K562 (cell line): ENCODE measurements at regions not wholly inside any gene's neighbourhood (a gene's known extent, or its start where the extent isn't known, plus 50 kb on each side); places are given as distances from the start of the nearest gene placed in this dataset.

Experiments used
- ATAC-seq: fragments of 200-7000 bp; cut with Tn5 transposase; 3 replicates; pipeline ENCODE4 v1.9.1; 2020; ENCODE audit warnings: moderate library complexity
- BruUV-seq: library from RNA; stranded (reverse); fragments of 400-500 nt; replicated peaks from 2 replicates; lab custom pipeline; 2021; lab: Mats Ljungman, UMichigan
- CTCF ChIA-PET: fragments of 300-600 bp; formaldehyde crosslinking; extraction: SDS; loops from one replicate; lab custom pipeline; 2021; ENCODE audit warnings: low intra/inter-chr PET ratio; lab: Yijun Ruan, JAX
- POLR2A ChIA-PET: fragments of 300-600, 350-650 bp; sonication (Branson Sonifier 250); formaldehyde crosslinking; extraction: SDS; loops from one replicate; lab custom pipeline; 2021; ENCODE audit warnings: antibody characterized with exemption, inconsistent platforms; lab: Yijun Ruan, JAX
- DNase-seq, 4 experiments: peaks; one replicate each; pipeline versions ENCODE4 v3.0.0 to v3.0.0-alpha.2; 2011 to 2018; ENCODE audit warnings: low spot score in 3 of 4, mixed read lengths in 3 of 4; ENCODE audit errors: extremely low read depth in 1 of 4
- FAIRE-seq: peaks from 2 replicates; lab custom pipeline; 2011; peaks lifted over from hg19 to GRCh38; lab: Jason Lieb, UNC
- H2AFZ ChIP-seq: 2 replicates; pipeline ENCODE4 v1.6.0; 2011; ENCODE audit warnings: low read depth, low read length, control low read depth, inconsistent platforms
- H3K27ac ChIP-seq: fragments of 200-600 bp; 3 replicates; pipeline ENCODE4 v1.8.0; 2011; ENCODE audit warnings: low read depth, mild to moderate bottlenecking, control low read depth, inconsistent platforms, low read length, moderate library complexity, mixed read lengths; ENCODE audit errors: extremely low read depth
- H3K27me3 ChIP-seq, 2 experiments: fragments of 300-600 bp in 1 of 2; 2 replicates in 1 of 2; 3 replicates in 1 of 2; pipeline versions ENCODE4 v1.6.0 to v1.8.0; 2011; ENCODE audit warnings: inconsistent platforms in 2 of 2, low read length in 2 of 2, mild to moderate bottlenecking in 1 of 2, mixed read lengths in 1 of 2, moderate library complexity in 1 of 2; ENCODE audit not compliant: control insufficient read depth in 2 of 2, insufficient read depth in 2 of 2
- H3K36me3 ChIP-seq: fragments of 300-600 bp; 3 replicates; pipeline ENCODE4 v1.8.0; 2011; ENCODE audit warnings: mild to moderate bottlenecking, low read length, inconsistent platforms; ENCODE audit not compliant: control insufficient read depth, insufficient read depth
- H3K4me1 ChIP-seq, 2 experiments: fragments of 200-600 bp in 1 of 2; replicated peaks in 1 of 2; 2 replicates in 1 of 2; 3 replicates in 1 of 2; pipeline versions ENCODE4 v1.5.1 to v1.8.0; 2011; ENCODE audit warnings: inconsistent platforms in 2 of 2, low read length in 2 of 2, mild to moderate bottlenecking in 1 of 2, mixed read lengths in 1 of 2, moderate library complexity in 1 of 2; ENCODE audit not compliant: control insufficient read depth in 2 of 2, insufficient read depth in 2 of 2
- H3K4me2 ChIP-seq: 2 replicates; pipeline ENCODE4 v1.6.1; 2011; ENCODE audit warnings: low read length, control low read depth, inconsistent platforms, mixed read lengths; ENCODE audit not compliant: insufficient read depth
- H3K4me3 ChIP-seq: fragments of 200-600 bp; sonication (generic), shearing (Covaris generic); 2 replicates; pipeline ENCODE4 v1.5.1; 2016; ENCODE audit warnings: control low read depth, inconsistent platforms
- H3K79me2 ChIP-seq: fragments of 200-600 bp; 3 replicates; pipeline ENCODE4 v1.8.0; 2011; ENCODE audit warnings: low read length, inconsistent platforms; ENCODE audit not compliant: control insufficient read depth, insufficient read depth
- H3K9ac ChIP-seq, 2 experiments: 2 replicates each; pipeline versions ENCODE4 v1.6.0 to v1.6.1; 2011; ENCODE audit warnings: low read depth in 2 of 2, low read length in 2 of 2, control low read depth in 1 of 2, inconsistent platforms in 1 of 2, mild to moderate bottlenecking in 1 of 2, mixed read lengths in 1 of 2; ENCODE audit not compliant: insufficient read depth in 1 of 2
- H3K9me1 ChIP-seq: one replicate; pipeline ENCODE4 v1.6.0; 2011; ENCODE audit warnings: inconsistent platforms, mild to moderate bottlenecking, low read length, moderate library complexity; ENCODE audit not compliant: control insufficient read depth, insufficient read depth
- H3K9me3 ChIP-seq: replicated peaks from 2 replicates; pipeline ENCODE4 v1.5.1; 2011; ENCODE audit warnings: low read depth, low read length, inconsistent platforms; ENCODE audit not compliant: control insufficient read depth, insufficient read depth
- H4K20me1 ChIP-seq: replicated peaks from 2 replicates; pipeline ENCODE4 v1.6.1; 2011; ENCODE audit warnings: low read length, inconsistent platforms, mixed read lengths; ENCODE audit not compliant: control insufficient read depth, insufficient read depth
- BMI1 ChIP-seq: fragments of 150-350 bp; IDR thresholded peaks from 2 replicates; pipeline ENCODE4 v1.6.1; 2014; ENCODE audit warnings: low read length
- BRD9 ChIP-seq: fragments of 450-650 bp; IDR thresholded peaks from 2 replicates; pipeline ENCODE4 v1.6.1; 2018; ENCODE audit warnings: low read depth; ENCODE audit not compliant: partially characterized antibody
- C11orf30 ChIP-seq: fragments of 450-650 bp; IDR thresholded peaks from 2 replicates; pipeline ENCODE4 v1.6.1; 2016; ENCODE audit warnings: low read depth, mild to moderate bottlenecking
- CHCHD3 ChIP-seq: fragments of 250-450 bp; sonication (Bioruptor Pico); IDR thresholded peaks from 2 replicates; pipeline ENCODE4 v2.1.2; 2022; ENCODE audit warnings: mild to moderate bottlenecking
- EP400 ChIP-seq: fragments of 450-650 bp; IDR thresholded peaks from 2 replicates; pipeline ENCODE4 v1.6.1; 2017; ENCODE audit warnings: antibody characterized with exemption, mild to moderate bottlenecking, moderate library complexity
- FIP1L1 ChIP-seq: fragments of 200-400 bp; formaldehyde crosslinking; IDR thresholded peaks from 2 replicates; pipeline ENCODE4 v1.6.1; 2018; ENCODE audit warnings: mild to moderate bottlenecking, low read depth, low read length; ENCODE audit not compliant: poor library complexity, severe bottlenecking
- ILF3 ChIP-seq: fragments of 450-650 bp; IDR thresholded peaks from 2 replicates; pipeline ENCODE4 v1.6.1; 2018; ENCODE audit warnings: antibody characterized with exemption, mild to moderate bottlenecking, moderate library complexity, borderline replicate concordance
- KDM2B ChIP-seq: fragments of 250-450 bp; sonication (Bioruptor Pico); IDR thresholded peaks from 2 replicates; pipeline ENCODE4 v1.8.0; 2021; ENCODE audit warnings: mild to moderate bottlenecking, moderate library complexity
- MAZ ChIP-seq, 2 experiments: fragments of 450-650 bp in 1 of 2; sonication (generic) in 1 of 2; formaldehyde crosslinking; IDR thresholded peaks in 1 of 2; conservative IDR thresholded peaks in 1 of 2; 2 replicates each; pipeline versions ENCODE4 v1.4.0 to v1.5.0; 2020; ENCODE audit warnings: mild to moderate bottlenecking in 1 of 2, missing genetic modification reagents in 1 of 2
- MED1 ChIP-seq: sonication (generic); formaldehyde crosslinking; IDR thresholded peaks from 2 replicates; pipeline ENCODE4 v1.8.1; 2023; ENCODE audit warnings: missing genetic modification reagents, borderline replicate concordance
- NCOA2 ChIP-seq, 2 experiments: fragments of 450-650 bp; IDR thresholded peaks; 2 replicates each; pipeline ENCODE4 v1.6.1; 2018; ENCODE audit warnings: mild to moderate bottlenecking in 2 of 2, moderate library complexity in 1 of 2; ENCODE audit not compliant: partially characterized antibody in 2 of 2
- NCOR1 ChIP-seq: fragments of 450-650 bp; IDR thresholded peaks from 2 replicates; pipeline ENCODE4 v1.6.1; 2016; ENCODE audit warnings: mild to moderate bottlenecking, moderate library complexity
- PHB2 ChIP-seq: fragments of 450-650 bp; IDR thresholded peaks from 2 replicates; pipeline ENCODE4 v1.6.1; 2017; ENCODE audit warnings: low read depth
- ZNF134 ChIP-seq: fragments of 250-450 bp; sonication (Bioruptor Pico); conservative IDR thresholded peaks from 2 replicates; pipeline ENCODE4 v1.4.0; 2020
- ZNF699 ChIP-seq: fragments of 250-450 bp; sonication (Bioruptor Pico); IDR thresholded peaks from 2 replicates; pipeline ENCODE4 v1.8.0; 2021; ENCODE audit warnings: mild to moderate bottlenecking, moderate library complexity; ENCODE audit not compliant: insufficient replicate concordance
- ZNF785 ChIP-seq: fragments of 250-450 bp; sonication (Bioruptor Pico); IDR thresholded peaks from 2 replicates; pipeline ENCODE4 v1.4.0; 2020; ENCODE audit warnings: mild to moderate bottlenecking
- WGBS: fragments of 100-300 bp; shearing (Covaris generic); methylation state at CpG from one replicate; pipeline ENCODE4 v1.1.6; 2016; ENCODE audit warnings: low coverage, mixed read lengths; ENCODE audit not compliant: insufficient coverage; ENCODE audit errors: missing lambda C conversion rate; 5-methylcytosine and 5-hydroxymethylcytosine counted together
- in situ Hi-C: fragments of 300-500 bp; cut with MboI; formaldehyde crosslinking; loops from 4 replicates; pipeline ENCODE4 v1.15.0; 2018; ENCODE audit warnings: inconsistent platforms, mixed read lengths
- intact Hi-C: fragments of 100-400 bp; cut with micrococcal nuclease; formaldehyde crosslinking; loops from 2 replicates; pipeline ENCODE4 v1.14.2; 2022
- TF ChIP-seq, protein P1 (sequence below): sonication (generic); formaldehyde crosslinking; IDR thresholded peaks from 2 replicates; pipeline ENCODE4 v1.8.0; 2022; ENCODE audit warnings: missing genetic modification reagents, mild to moderate bottlenecking, borderline replicate concordance
- TF ChIP-seq, protein P2 (sequence below): IDR thresholded peaks from 3 replicates; pipeline ENCODE4 v1.6.1; 2011; ENCODE audit warnings: borderline replicate concordance, mild to moderate bottlenecking; ENCODE audit not compliant: insufficient read length, insufficient read depth

DNA sequence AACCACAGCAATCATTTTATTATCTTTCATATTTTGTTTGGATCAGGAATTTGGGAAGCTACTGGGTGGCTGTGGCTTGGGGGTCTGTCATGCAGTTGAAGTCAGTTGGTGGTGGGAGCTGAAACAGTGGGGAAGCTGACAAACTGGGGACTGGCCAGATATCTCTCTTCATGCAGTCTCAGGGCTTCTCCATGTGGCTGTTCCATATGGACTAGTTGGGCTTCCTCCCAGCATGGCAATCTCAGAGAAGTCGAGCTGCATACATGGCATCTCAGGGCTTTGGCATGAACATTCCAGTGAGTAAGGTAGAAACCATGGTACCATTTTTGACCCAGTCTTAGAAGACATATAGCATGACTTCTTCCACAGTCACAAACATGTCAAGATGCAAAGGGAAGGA, 274.8 kb downstream of the ENC1 start:
- Histone ChIP-seq H3K9me1 (no peaks in the 10 kb centered on the region), H3K9ac (no peak overlapping the region), H3K36me3 (no peaks in the 10 kb centered on the region), H2AFZ (no peak overlapping the region), H3K79me2 (no peaks in the 10 kb centered on the region), H3K4me2 (no peak overlapping the region), H3K27me3 (peaks cover 0 to 5% of the 10 kb centered on the region in 2 experiments; a peak in 2 of 5 replicates), H3K9me3 (no peaks in the 10 kb centered on the region), H4K20me1 (0 out of 2 replicates have a peak, but pooled peaks cover 2% of the 10 kb centered on the region), H3K4me1 (no peaks in the 10 kb centered on the region; a peak in 1 of 5 replicates), H3K27ac (no peak overlapping the region), H3K4me3 (no peak overlapping the region)
- DNase-seq (no peak), ATAC-seq (no peak), FAIRE-seq (no peak)
- in situ Hi-C loops (no loop called here), intact Hi-C loops (no loop called here)
- 8% methylated on average over 1 of the region's 1 CpG for WGBS
- no TSS peak for BruUV-seq
- ChIA-PET POLR2A (interaction anchor here (0.7 kb wide), 1 partner anchor 37 kb away, joined by 3 read pairs; no protein-coding TSS in a partner anchor), CTCF (no interaction called here)
- TF ChIP-seq MAZ (CRISPR knock-in tag; conservative IDR thresholded peaks at IDR 0.05 in 1 of 2, IDR thresholded peaks at IDR 0.05 in 1 of 2): no peak
- no peak for TF ChIP-seq CHCHD3 (CRISPR knock-in tag)
- no peak for TF ChIP-seq ZNF699 (CRISPR knock-in tag)
- no peak for TF ChIP-seq ILF3
- TF ChIP-seq BRD9: no peak
- TF ChIP-seq MED1: no peak
- TF ChIP-seq PHB2: no peak
- TF ChIP-seq NCOA2 (IDR thresholded peaks at IDR 0.05; ENCODE audit: partially characterized antibody in 2 of 2): no peak
- no peak for TF ChIP-seq BMI1
- no peak for TF ChIP-seq KDM2B (CRISPR knock-in tag)
- TF ChIP-seq, protein P1, sequence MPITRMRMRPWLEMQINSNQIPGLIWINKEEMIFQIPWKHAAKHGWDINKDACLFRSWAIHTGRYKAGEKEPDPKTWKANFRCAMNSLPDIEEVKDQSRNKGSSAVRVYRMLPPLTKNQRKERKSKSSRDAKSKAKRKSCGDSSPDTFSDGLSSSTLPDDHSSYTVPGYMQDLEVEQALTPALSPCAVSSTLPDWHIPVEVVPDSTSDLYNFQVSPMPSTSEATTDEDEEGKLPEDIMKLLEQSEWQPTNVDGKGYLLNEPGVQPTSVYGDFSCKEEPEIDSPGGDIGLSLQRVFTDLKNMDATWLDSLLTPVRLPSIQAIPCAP: no peak
- TF ChIP-seq, protein P2, sequence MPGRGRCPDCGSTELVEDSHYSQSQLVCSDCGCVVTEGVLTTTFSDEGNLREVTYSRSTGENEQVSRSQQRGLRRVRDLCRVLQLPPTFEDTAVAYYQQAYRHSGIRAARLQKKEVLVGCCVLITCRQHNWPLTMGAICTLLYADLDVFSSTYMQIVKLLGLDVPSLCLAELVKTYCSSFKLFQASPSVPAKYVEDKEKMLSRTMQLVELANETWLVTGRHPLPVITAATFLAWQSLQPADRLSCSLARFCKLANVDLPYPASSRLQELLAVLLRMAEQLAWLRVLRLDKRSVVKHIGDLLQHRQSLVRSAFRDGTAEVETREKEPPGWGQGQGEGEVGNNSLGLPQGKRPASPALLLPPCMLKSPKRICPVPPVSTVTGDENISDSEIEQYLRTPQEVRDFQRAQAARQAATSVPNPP: no peak
- TF ChIP-seq C11orf30: no peak
- no peak for TF ChIP-seq NCOR1
- TF ChIP-seq EP400: no peak
- no peak for TF ChIP-seq FIP1L1
- TF ChIP-seq ZNF785 (CRISPR knock-in tag): no peak
- no peak for TF ChIP-seq ZNF134 (CRISPR knock-in tag)
